C4-2B (cell line): ENCODE measurements at regions not wholly inside any gene's neighbourhood (a gene's known extent, or its start where the extent isn't known, plus 50 kb on each side); places are given as distances from the start of the nearest gene placed in this dataset.

Experiments
- ZFX ChIP-seq: fragments of 450-650 bp; IDR thresholded peaks from 2 replicates; pipeline ENCODE4 v1.6.1; 2017
- TF ChIP-seq, protein P1 (sequence below): fragments of 450-650 bp; conservative IDR thresholded peaks from 2 replicates; pipeline ENCODE4 v1.5.1; 2017; ENCODE audit warnings: mild to moderate bottlenecking

DNA sequence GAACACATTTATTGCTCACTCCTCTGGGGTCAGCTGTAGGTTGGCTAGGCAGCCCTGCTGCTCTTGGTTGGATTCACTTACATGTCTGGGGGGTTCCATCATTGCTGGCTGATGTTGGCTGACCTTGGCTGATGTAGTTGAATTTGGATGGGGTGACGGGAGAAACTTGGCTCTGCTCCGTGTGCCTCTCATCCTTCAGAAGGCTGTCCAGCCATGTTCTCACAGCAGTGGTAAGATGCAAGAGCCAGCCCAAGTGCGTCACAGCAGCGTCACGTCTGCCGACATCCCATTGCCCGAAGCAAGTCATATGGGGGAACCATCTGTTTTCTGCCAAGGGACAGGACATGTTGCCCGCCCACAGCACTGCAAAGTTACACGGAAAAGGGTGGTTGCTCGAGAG lies 613.5 kb downstream of the MATN1 start:
- TF ChIP-seq, protein P1, sequence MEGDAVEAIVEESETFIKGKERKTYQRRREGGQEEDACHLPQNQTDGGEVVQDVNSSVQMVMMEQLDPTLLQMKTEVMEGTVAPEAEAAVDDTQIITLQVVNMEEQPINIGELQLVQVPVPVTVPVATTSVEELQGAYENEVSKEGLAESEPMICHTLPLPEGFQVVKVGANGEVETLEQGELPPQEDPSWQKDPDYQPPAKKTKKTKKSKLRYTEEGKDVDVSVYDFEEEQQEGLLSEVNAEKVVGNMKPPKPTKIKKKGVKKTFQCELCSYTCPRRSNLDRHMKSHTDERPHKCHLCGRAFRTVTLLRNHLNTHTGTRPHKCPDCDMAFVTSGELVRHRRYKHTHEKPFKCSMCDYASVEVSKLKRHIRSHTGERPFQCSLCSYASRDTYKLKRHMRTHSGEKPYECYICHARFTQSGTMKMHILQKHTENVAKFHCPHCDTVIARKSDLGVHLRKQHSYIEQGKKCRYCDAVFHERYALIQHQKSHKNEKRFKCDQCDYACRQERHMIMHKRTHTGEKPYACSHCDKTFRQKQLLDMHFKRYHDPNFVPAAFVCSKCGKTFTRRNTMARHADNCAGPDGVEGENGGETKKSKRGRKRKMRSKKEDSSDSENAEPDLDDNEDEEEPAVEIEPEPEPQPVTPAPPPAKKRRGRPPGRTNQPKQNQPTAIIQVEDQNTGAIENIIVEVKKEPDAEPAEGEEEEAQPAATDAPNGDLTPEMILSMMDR, result no peak
- TF ChIP-seq ZFX, result no peak
